Upper lobe of left lung (tissue), 6 donors: ENCODE measurements at regions not wholly inside any gene's neighbourhood (a gene's known extent, or its start where the extent isn't known, plus 50 kb on each side); places are given as distances from the start of the nearest gene placed in this dataset.

ENCODE experiments used
- ATAC-seq, 2 donors: fragments of 200-7000 bp; cut with Tn5 transposase; one replicate each; pipeline ENCODE4 v1.9.1; 2022; ENCODE audit warnings: mild to moderate bottlenecking in 2 of 2, moderate library complexity in 2 of 2; ENCODE audit not compliant: low FRiP score in 2 of 2
- DNase-seq, 2 donors: peaks; one replicate each; pipeline ENCODE4 v3.0.0-alpha.2; 2019 to 2020
- H3K27ac ChIP-seq, 4 donors: fragments of 200-600 bp; sonication (generic); one replicate each; pipeline ENCODE4 v1.5.1; 2016 to 2019
- H3K27me3 ChIP-seq, 4 donors: fragments of 200-600 bp; sonication (generic); one replicate each; pipeline ENCODE4 v1.5.1; 2017 to 2019
- H3K36me3 ChIP-seq, 4 donors: fragments of 200-600 bp; sonication (generic); one replicate each; pipeline ENCODE4 v1.5.1; 2016 to 2019
- H3K4me1 ChIP-seq, 4 donors: fragments of 200-600 bp; sonication (generic); one replicate each; pipeline ENCODE4 v1.5.1; 2018 to 2019
- H3K4me3 ChIP-seq, 4 donors: fragments of 200-600 bp; sonication (generic); one replicate each; pipeline ENCODE4 v1.5.1; 2017 to 2019; ENCODE audit warnings: mild to moderate bottlenecking in 2 of 4, moderate library complexity in 1 of 4
- H3K9me3 ChIP-seq, 4 donors: fragments of 200-600 bp; sonication (generic); one replicate each; pipeline ENCODE4 v1.5.1; 2018 to 2019
- CTCF ChIP-seq, 6 experiments: fragments of 450-650 bp in 4 of 6; fragments of 200-600 bp in 2 of 6; sonication (generic) in 2 of 6; IDR thresholded peaks; one replicate each; pipeline ENCODE4 v1.5.1; 2016 to 2019; ENCODE audit warnings: antibody characterized with exemption in 6 of 6
- EP300 ChIP-seq, 4 donors: sonication (generic); formaldehyde crosslinking; IDR thresholded peaks; one replicate each; pipeline ENCODE4 v1.5.1; 2017; ENCODE audit warnings: antibody characterized with exemption in 4 of 4, control low read depth in 2 of 4
- POLR2A ChIP-seq, 4 donors: fragments of 450-650 bp; IDR thresholded peaks; one replicate each; pipeline ENCODE4 v1.5.1; 2016 to 2017; ENCODE audit warnings: antibody characterized with exemption in 4 of 4, mild to moderate bottlenecking in 2 of 4
- POLR2AphosphoS5 ChIP-seq, 2 donors: sonication (generic); formaldehyde crosslinking; IDR thresholded peaks; one replicate each; pipeline ENCODE4 v1.5.1; 2017; ENCODE audit warnings: antibody characterized with exemption in 2 of 2
- WGBS, 2 donors: methylation state at CpG; one replicate each; pipeline ENCODE4 v1.1.5; 2017 to 2018; 5-methylcytosine and 5-hydroxymethylcytosine counted together
- donor health status: DM: no; HTN: no; CAD: no; lungs with moderate emphysema.
- donor health status: DM: no; HTN: yes; CAD: no; lungs with severe emphysema.

GRCh38 chr2:186281726-186282125 is 204.3 kb upstream of the ZC3H15 start:
- Histone ChIP-seq H3K4me1 (no peaks in the 10 kb centered on the region), H3K36me3 (no peaks in the 10 kb centered on the region), H3K9me3 (no peaks in the 10 kb centered on the region), H3K4me3 (no peak overlapping the region), H3K27me3 (no peaks in the 10 kb centered on the region), H3K27ac (no peak overlapping the region)
- TF ChIP-seq EP300 (IDR thresholded peaks at IDR 0.05) = no peak
- DNase-seq = no peak
- 98 to 99% methylated on average over 2 of the region's 2 CpGs for WGBS, 2 donors
- ATAC-seq = no peak

- 77 to 83% methylated on average over 3 of the region's 3 CpGs for WGBS, 2 donors
- TF ChIP-seq POLR2A (IDR thresholded peaks at IDR 0.05) (no peak), CTCF (IDR thresholded peaks at IDR 0.05) (no peak)
- H3K27ac ChIP-seq = no peak overlapping the region
- ATAC-seq (no peak), DNase-seq (no peak)
- H3K36me3 ChIP-seq = no peaks in the 10 kb centered on the region
- H3K27me3 ChIP-seq = no peaks in the 10 kb centered on the region
- H3K4me3 ChIP-seq = no peak overlapping the region
- no peaks in the 10 kb centered on the region for H3K9me3 ChIP-seq
- H3K4me1 ChIP-seq = no peaks in the 10 kb centered on the region
Observed at GRCh38 chr2:186294248-186294888, 191.7 kb upstream of the ZC3H15 start.

- Histone ChIP-seq H3K4me3 (no peak overlapping the region), H3K9me3 (no peaks in the 10 kb centered on the region), H3K27ac (no peak overlapping the region), H3K4me1 (no peaks in the 10 kb centered on the region), H3K27me3 (no peaks in the 10 kb centered on the region), H3K36me3 (no peaks in the 10 kb centered on the region)
- no peak for DNase-seq
- 29 to 50% methylated on average over 1 of the region's 1 CpG for WGBS, 2 donors
- no peak for TF ChIP-seq EP300 (IDR thresholded peaks at IDR 0.05)
- TF ChIP-seq POLR2AphosphoS5 (IDR thresholded peaks at IDR 0.05) = no peak
- TF ChIP-seq CTCF (IDR thresholded peaks at IDR 0.05) = no peak
- TF ChIP-seq POLR2A (IDR thresholded peaks at IDR 0.05) = no peak
- ATAC-seq = no peak
Observed at GRCh38 chr2:186299610-186300009, 186.4 kb upstream of the ZC3H15 start.

GRCh38 chr2:186302263-186302662 is 183.8 kb upstream of the ZC3H15 start:
- no peak for ATAC-seq
- Histone ChIP-seq H3K36me3 (no peaks in the 10 kb centered on the region), H3K4me1 (no peaks in the 10 kb centered on the region), H3K4me3 (no peak overlapping the region), H3K9me3 (no peaks in the 10 kb centered on the region), H3K27ac (no peak overlapping the region), H3K27me3 (no peaks in the 10 kb centered on the region)
- DNase-seq = no peak
- 93 to 94% methylated on average over 7 of the region's 7 CpGs for WGBS, 2 donors
- no peak for TF ChIP-seq POLR2AphosphoS5 (IDR thresholded peaks at IDR 0.05)
- TF ChIP-seq EP300 (IDR thresholded peaks at IDR 0.05) = no peak
- no peak for TF ChIP-seq POLR2A (IDR thresholded peaks at IDR 0.05)
- TF ChIP-seq CTCF (IDR thresholded peaks at IDR 0.05) = no peak

GRCh38 chr2:186303091-186303490 is 183.0 kb upstream of the ZC3H15 start:
- ATAC-seq = no peak
- TF ChIP-seq CTCF (IDR thresholded peaks at IDR 0.05) = no peak
- TF ChIP-seq POLR2AphosphoS5 (IDR thresholded peaks at IDR 0.05) = no peak
- no peak for TF ChIP-seq EP300 (IDR thresholded peaks at IDR 0.05)
- TF ChIP-seq POLR2A (IDR thresholded peaks at IDR 0.05) = no peak
- no peaks in the 10 kb centered on the region for H3K9me3 ChIP-seq
- H3K4me1 ChIP-seq = no peaks in the 10 kb centered on the region
- no peaks in the 10 kb centered on the region for H3K36me3 ChIP-seq
- no peak overlapping the region for H3K4me3 ChIP-seq
- WGBS, 2 donors = 88 to 93% methylated on average over 2 of the region's 2 CpGs
- no peak overlapping the region for H3K27ac ChIP-seq
- H3K27me3 ChIP-seq = no peaks in the 10 kb centered on the region
- DNase-seq = no peak
